Germinal center (tissue), 1 donor: ENCODE measurements at regions not wholly inside any gene's neighbourhood (a gene's known extent, or its start where the extent isn't known, plus 50 kb on each side); places are given as distances from the start of the nearest gene placed in this dataset.
"Not testable (repeated sequence)": the region's sequence is repeated elsewhere in the genome, so short reads cannot be mapped to it uniquely, and the experiment has no call there.

ENCODE experiments used
- DNase-seq: peaks from one replicate; pipeline ENCODE4 v3.0.0; 2012; ENCODE audit warnings: mixed read lengths, low spot score

GRCh38 chr4:155032521-155033229, 175.8 kb upstream of the NPY2R start:
- DNase-seq, result no peak

DNA sequence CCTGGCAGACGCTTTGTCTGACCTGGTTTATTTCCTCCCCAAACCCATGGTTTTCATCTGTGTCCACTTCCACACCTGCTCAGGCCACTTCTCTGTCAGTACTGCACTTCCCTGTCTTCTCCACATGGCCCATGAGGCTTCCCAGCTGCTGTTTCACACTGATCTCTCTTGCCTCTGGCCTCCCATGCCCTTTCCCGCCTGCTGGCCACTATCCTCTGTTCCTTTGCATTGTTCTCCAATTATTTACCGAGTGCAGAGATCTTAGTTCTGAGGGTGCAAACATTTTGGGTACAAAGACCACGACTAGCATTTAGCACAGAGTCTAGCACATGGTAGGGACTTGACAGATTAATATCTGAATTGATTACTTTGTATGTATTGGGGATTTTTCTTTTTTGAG, 174.8 kb upstream of the NPY2R start:
- no peak for DNase-seq

- no peak for DNase-seq
Observed at GRCh38 chr4:155037031-155037430, 171.4 kb upstream of the NPY2R start.

GRCh38 chr4:155038459-155038858, 170.0 kb upstream of the NPY2R start:
- no peak for DNase-seq

GRCh38 chr4:155039162-155039561, 169.3 kb upstream of the NPY2R start:
- DNase-seq, result no peak

DNA sequence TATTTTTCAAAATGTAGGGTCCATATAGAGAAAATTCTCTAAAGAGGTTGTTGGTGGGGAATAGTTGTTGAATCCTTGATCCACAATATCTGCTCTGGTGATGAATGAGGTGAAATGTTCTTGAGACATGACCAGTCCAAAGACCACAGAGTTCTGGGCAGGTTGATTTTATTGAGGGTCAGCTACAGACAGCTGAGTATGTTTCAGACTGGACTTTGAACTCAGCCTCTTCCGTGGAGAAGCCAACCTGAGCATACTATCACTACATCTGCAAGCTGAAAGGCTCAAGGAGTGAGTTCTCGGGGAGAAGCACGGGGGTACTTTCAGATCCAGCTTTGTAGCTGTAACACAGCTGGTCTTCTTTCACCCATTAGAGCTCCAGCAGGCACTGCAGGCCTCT, 168.4 kb upstream of the NPY2R start:
- no peak for DNase-seq

GRCh38 chr4:155042014-155042413, 166.4 kb upstream of the NPY2R start:
- no peak for DNase-seq

- not testable (repeated sequence) for DNase-seq
Observed at GRCh38 chr4:155044251-155044650, 164.2 kb upstream of the NPY2R start.

DNA sequence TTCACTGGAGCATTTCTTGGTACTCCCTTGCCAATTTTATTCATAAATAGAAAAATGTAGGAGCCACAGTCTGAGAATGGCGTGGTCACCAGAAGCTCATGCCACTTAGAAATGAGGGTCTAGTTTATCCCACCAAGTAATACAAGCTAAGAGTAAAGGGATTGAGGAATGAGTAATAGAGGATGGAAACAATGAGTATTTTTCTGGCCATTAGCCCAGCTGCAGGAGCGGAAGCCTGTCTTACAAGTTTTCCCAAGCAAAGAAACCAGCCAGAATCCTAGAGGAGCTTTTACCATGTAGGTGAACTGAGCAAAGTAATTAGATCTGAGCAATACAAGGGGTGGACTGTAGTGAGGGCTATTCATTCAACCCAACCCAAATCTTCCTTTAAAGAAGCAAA, 160.7 kb upstream of the NPY2R start:
- no peak for DNase-seq

- DNase-seq, result not testable (repeated sequence)
Observed at GRCh38 chr4:155054042-155054441, 154.4 kb upstream of the NPY2R start.

- no peak for DNase-seq
Observed at GRCh38 chr4:155060419-155060818, 148.0 kb upstream of the NPY2R start.

- no peak for DNase-seq
Observed at GRCh38 chr4:155060873-155061272, 147.6 kb upstream of the NPY2R start.

DNA sequence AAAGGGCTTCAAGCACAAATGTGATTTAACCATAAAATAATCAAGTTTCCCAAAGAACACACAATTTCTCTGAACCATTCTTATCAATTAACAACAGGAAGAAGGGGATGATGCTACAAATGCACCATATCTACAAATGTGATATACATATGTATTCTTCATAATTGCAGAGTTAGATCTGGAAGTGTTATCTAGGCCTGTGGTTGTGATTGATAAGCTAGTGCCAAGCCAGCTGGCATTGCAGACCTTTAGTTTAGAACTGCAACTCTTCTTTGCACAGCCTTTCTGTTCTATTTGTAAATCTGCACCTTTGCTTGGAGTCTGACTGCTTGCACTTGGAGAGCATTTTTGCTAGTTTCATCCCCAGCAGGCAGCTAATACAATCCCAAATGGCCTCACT, 145.5 kb upstream of the NPY2R start:
- DNase-seq, result no peak

- DNase-seq, result not testable (repeated sequence)
Observed at GRCh38 chr4:155064934-155065333, 143.5 kb upstream of the NPY2R start.

DNA sequence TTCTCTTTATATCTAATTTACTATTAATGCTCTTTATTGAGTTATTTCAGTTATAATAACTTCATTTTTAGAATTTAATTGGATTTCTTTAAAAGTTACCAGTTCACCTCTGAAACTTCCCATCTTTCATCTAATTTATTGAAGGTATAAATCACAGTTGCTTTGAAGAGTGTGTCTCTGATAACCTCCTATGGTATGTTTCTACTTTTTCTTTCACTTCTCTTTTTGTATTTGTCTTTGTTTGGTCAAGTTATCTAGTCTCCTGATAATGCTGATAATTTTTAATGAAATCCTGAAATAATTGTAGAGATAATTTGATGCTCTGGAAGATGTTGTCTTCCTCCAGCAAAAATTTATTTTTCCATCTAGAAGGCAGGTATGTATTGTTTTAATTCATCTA, 141.6 kb upstream of the NPY2R start:
- no peak for DNase-seq

DNA sequence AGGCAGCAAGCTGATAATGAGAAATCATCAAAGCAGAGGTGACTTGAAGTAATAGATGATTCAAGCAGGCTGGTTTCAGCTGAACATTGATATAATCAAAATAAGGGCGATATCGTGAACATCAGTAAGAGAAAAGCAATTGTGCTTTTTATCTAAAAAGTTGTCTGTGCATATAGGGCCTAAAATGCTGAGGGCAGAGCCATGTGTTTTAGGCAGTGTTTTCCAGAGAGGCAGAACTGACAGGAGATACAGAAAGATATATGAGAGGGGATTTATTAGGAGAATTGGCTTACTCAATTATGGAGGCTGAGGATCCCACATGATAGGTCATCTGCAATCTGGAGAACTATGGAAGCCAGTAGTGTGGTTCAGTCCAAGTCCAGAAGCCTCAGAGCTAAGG, 136.5 kb upstream of the NPY2R start:
- no peak for DNase-seq

GRCh38 chr4:155072417-155072816, 136.0 kb upstream of the NPY2R start:
- no peak for DNase-seq

DNA sequence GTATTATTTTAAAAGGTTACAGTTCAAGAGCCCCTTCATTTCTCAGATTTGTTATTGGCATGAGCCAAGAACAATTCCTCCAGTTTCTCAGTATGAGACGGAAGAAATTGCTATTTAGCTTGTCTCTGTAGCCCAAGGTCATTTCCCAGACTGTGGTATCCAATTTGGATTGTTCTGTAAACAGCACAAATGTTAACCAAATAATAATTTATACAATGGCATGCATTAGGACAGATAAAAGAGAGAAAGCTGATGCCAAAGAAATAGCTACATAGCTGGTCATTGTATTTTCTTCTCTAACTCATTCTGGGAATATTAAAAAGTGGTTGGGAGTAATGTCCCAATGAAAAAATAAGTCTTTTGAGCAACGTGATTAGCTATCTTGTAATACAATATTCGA, 134.6 kb upstream of the NPY2R start:
- DNase-seq, result no peak

DNA sequence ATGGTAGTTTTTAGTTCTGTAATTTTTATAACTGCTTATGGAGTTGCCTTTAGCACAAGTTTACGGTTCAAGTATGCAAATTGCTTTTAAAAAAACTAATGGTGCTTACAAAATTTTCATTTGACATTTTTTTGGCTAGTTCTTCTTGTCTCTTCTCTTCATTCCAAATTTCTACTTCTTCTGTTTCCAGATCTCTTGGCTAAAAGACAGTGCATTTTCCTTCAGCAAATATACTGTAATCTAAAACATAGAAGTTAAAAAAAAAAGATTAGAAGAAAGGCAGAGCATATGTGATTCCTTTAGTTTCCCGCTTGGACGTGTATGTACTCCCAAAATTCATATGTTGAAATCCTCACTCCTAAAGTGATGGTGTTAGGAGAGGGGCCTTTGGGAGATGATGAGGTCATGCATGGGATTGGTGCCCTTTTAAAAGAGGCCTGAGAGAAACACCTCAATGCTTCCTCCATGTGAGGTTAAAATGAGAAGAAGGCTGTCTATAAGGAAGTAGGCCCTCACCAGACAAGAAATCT, 132.1 kb upstream of the NPY2R start:
- no peak for DNase-seq

- DNase-seq, result no peak
Observed at GRCh38 chr4:155077452-155078229, 130.8 kb upstream of the NPY2R start.

DNA sequence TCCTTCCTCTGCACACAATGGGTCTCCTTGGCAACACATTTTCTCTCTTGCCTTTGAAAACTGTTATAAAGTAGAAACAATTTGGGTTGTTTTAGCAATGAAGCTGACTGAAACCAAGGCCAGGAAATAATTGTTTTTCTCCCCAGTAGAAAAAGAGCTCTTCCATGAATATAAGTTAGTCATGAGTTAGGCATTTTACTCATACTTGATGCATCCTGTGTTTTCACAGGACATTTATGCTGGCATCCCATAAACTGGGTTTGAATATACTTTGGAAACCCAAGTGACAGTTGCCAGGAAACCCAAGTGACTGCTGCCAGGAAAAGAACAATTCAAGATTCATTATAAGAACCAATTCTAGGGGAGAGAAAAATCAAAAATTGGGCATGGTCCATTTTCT, 128.6 kb upstream of the NPY2R start:
- DNase-seq, result no peak

DNA sequence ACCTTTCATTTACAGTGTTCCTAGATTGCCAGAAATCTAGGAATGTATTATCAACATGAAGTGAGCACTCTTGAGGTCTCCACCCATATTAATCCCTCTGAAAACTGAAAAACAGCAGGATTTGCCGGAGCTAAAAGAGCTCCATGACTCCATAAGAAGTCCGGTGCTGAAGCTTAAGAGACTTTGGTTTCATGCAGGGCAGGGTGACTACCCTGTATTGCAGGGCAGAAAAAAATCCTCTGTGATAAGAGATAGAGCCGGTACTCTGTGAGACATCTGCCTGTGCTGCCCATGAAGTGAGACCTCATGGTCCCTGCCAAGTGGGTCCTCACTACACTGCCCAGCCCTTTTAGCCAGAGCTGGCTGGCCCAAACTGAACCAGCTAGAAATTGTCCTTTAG, 127.2 kb upstream of the NPY2R start:
- no peak for DNase-seq

GRCh38 chr4:155085843-155086530, 122.4 kb upstream of the NPY2R start:
- DNase-seq, result no peak
